Neural progenitor cell (in vitro differentiated cells): ENCODE measurements at regions not wholly inside any gene's neighbourhood (a gene's known extent, or its start where the extent isn't known, plus 50 kb on each side); places are given as distances from the start of the nearest gene placed in this dataset.

Experiments
- EZH2 ChIP-seq: fragments of 200-600 bp; sonication (generic); IDR thresholded peaks from 2 replicates; pipeline ENCODE4 v1.6.1; 2017; ENCODE audit warnings: antibody characterized with exemption, mild to moderate bottlenecking, moderate library complexity
- TF ChIP-seq, protein P1 (sequence below): fragments of 200-600 bp; sonication (generic); IDR thresholded peaks from 2 replicates; pipeline ENCODE4 v1.5.1; 2017; ENCODE audit warnings: antibody characterized with exemption, mild to moderate bottlenecking

DNA sequence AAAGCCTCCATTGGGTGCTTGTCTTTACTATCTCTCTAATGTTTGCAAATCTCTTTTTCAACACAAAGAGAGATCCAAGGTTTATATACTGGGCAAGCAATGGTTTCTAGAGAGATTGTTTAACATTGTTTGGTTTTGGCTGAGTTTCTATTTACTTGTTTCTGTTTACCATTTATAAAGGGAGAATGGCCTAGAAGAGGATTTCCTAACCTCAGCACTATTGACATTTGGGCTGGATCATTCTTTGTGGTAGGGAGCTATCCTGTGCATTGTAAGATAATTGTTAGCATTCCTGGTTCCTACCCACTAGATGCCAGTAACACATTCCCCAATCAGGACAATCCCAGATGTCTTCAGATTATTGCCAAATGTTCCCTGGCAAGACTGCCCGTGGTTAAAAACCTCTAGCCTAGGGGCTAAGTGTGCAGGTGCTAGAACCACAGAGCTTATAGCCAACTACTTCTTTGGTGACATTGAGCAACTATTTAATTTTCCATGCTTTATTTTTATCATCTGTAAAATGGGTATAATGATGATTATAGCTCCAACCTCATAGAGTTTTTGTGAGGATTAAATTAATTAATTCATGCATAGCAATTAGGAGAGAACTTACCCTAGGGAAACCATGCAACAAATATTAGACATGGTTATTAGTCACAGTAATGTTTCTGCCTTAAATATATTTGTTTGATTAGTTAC lies 413.9 kb upstream of the MAF start:
- TF ChIP-seq, protein P1, sequence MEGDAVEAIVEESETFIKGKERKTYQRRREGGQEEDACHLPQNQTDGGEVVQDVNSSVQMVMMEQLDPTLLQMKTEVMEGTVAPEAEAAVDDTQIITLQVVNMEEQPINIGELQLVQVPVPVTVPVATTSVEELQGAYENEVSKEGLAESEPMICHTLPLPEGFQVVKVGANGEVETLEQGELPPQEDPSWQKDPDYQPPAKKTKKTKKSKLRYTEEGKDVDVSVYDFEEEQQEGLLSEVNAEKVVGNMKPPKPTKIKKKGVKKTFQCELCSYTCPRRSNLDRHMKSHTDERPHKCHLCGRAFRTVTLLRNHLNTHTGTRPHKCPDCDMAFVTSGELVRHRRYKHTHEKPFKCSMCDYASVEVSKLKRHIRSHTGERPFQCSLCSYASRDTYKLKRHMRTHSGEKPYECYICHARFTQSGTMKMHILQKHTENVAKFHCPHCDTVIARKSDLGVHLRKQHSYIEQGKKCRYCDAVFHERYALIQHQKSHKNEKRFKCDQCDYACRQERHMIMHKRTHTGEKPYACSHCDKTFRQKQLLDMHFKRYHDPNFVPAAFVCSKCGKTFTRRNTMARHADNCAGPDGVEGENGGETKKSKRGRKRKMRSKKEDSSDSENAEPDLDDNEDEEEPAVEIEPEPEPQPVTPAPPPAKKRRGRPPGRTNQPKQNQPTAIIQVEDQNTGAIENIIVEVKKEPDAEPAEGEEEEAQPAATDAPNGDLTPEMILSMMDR = no peak
- TF ChIP-seq EZH2 = no peak
